A549 (cell line): ENCODE measurements at regions not wholly inside any gene's neighbourhood (a gene's known extent, or its start where the extent isn't known, plus 50 kb on each side); places are given as distances from the start of the nearest gene placed in this dataset.

ENCODE experiments used
- ATAC-seq, 2 experiments: fragments of 200-7000 bp in 1 of 2; fragments of >200 bp in 1 of 2; cut with Nextera tagmentation in 1 of 2; cut with Tn5 transposase in 1 of 2; 3 replicates each; pipeline versions ENCODE4 v1.8.0 to v1.9.1; 2018 to 2020; ENCODE audit warnings: mild to moderate bottlenecking in 1 of 2, moderate library complexity in 1 of 2
- CTCF ChIA-PET: fragments of 300-600 bp; sonication (Branson Sonifier 250); formaldehyde crosslinking; extraction: SDS; loops from one replicate; lab custom pipeline; 2021; ENCODE audit warnings: antibody characterized with exemption, inconsistent platforms; lab: Yijun Ruan, JAX
- POLR2A ChIA-PET: fragments of 350-600 bp; formaldehyde crosslinking; extraction: SDS; loops from one replicate; lab custom pipeline; 2021; ENCODE audit warnings: antibody characterized with exemption, inconsistent platforms; lab: Yijun Ruan, JAX
- DNase-seq, 2 experiments: peaks; one replicate each; pipeline versions ENCODE4 v3.0.0 to v3.0.0-alpha.2; 2011 to 2016; ENCODE audit warnings: low read depth in 1 of 2, low spot score in 1 of 2
- FAIRE-seq: peaks from 2 replicates; lab custom pipeline; 2011; peaks lifted over from hg19 to GRCh38; lab: Jason Lieb, UNC
- H3K27ac ChIP-seq, 2 experiments: fragments of >200 bp; sonication (Bioruptor Twin); formaldehyde crosslinking; 3 replicates each; pipeline ENCODE4 v1.5.1; 2016 to 2017
- H3K4me1 ChIP-seq: fragments of >200 bp; sonication (Bioruptor Twin); formaldehyde crosslinking; 3 replicates; pipeline ENCODE4 v1.6.1; 2016
- H3K4me2 ChIP-seq: fragments of >200 bp; sonication (Bioruptor Twin); formaldehyde crosslinking; 3 replicates; pipeline ENCODE4 v1.6.1; 2016
- H3K4me3 ChIP-seq: fragments of >200 bp; sonication (Bioruptor Twin); formaldehyde crosslinking; 3 replicates; pipeline ENCODE4 v1.5.1; 2016
- H3K9me3 ChIP-seq: fragments of >200 bp; sonication (Bioruptor Twin); formaldehyde crosslinking; 3 replicates; pipeline ENCODE4 v1.6.1; 2016
- BCL3 ChIP-seq: fragments of >200 bp; sonication (Bioruptor Twin); formaldehyde crosslinking; IDR thresholded peaks from 3 replicates; pipeline ENCODE4 v1.6.1; 2016
- BHLHE40 ChIP-seq: IDR thresholded peaks from 2 replicates; pipeline ENCODE4 v1.6.1; 2012; ENCODE audit warnings: low read depth, low read length, inconsistent platforms
- CBX2 ChIP-seq: fragments of 200-600 bp; sonication (generic); IDR thresholded peaks from 2 replicates; pipeline ENCODE4 v1.6.1; 2016; ENCODE audit warnings: low read depth, mild to moderate bottlenecking, borderline replicate concordance
- CBX8 ChIP-seq: fragments of 200-600 bp; sonication (generic); IDR thresholded peaks from 2 replicates; pipeline ENCODE4 v1.6.1; 2016
- CHD2 ChIP-seq: fragments of 150-350 bp; IDR thresholded peaks from 2 replicates; pipeline ENCODE4 v1.6.1; 2014; ENCODE audit warnings: low read length; ENCODE audit not compliant: partially characterized antibody
- ELK1 ChIP-seq: fragments of 150-350 bp; IDR thresholded peaks from 2 replicates; pipeline ENCODE4 v1.6.1; 2014; ENCODE audit warnings: low read depth, mild to moderate bottlenecking, low read length
- EP300 ChIP-seq, 2 experiments: fragments of >200 bp; sonication (Bioruptor Twin); formaldehyde crosslinking; IDR thresholded peaks; 2 replicates in 1 of 2; 3 replicates in 1 of 2; pipeline ENCODE4 v1.6.1; 2016 to 2017
- ESRRA ChIP-seq: fragments of 150-350 bp; IDR thresholded peaks from 2 replicates; pipeline ENCODE4 v1.6.1; 2014; ENCODE audit warnings: mild to moderate bottlenecking, low read length, borderline replicate concordance
- FOSB ChIP-seq: fragments of 250-450 bp; sonication (Bioruptor Pico); IDR thresholded peaks from 2 replicates; pipeline ENCODE4 v1.5.0; 2020; ENCODE audit warnings: mild to moderate bottlenecking, moderate library complexity
- GATA3 ChIP-seq: IDR thresholded peaks from 2 replicates; pipeline ENCODE4 v1.6.1; 2012; ENCODE audit warnings: borderline replicate concordance
- HOXB5 ChIP-seq: fragments of 250-450 bp; sonication (Bioruptor Pico); IDR thresholded peaks from 2 replicates; pipeline ENCODE4 v1.5.0; 2020; ENCODE audit warnings: mild to moderate bottlenecking, moderate library complexity
- JUNB ChIP-seq: fragments of >200 bp; sonication (Bioruptor Twin); formaldehyde crosslinking; IDR thresholded peaks from 2 replicates; pipeline ENCODE4 v1.6.1; 2016
- KDM5A ChIP-seq: fragments of 200-600 bp; sonication (generic); IDR thresholded peaks from 2 replicates; pipeline ENCODE4 v1.6.1; 2016; ENCODE audit warnings: antibody characterized with exemption, mild to moderate bottlenecking
- MYC ChIP-seq: IDR thresholded peaks from 2 replicates; pipeline ENCODE4 v1.6.1; 2012; ENCODE audit warnings: mild to moderate bottlenecking, inconsistent platforms, low read length, improper control_type of control experiment, borderline replicate concordance
- PBX3 ChIP-seq: IDR thresholded peaks from 2 replicates; pipeline ENCODE4 v1.6.1; 2012
- PHF8 ChIP-seq: fragments of 200-600 bp; sonication (generic); IDR thresholded peaks from 2 replicates; pipeline ENCODE4 v1.6.1; 2016; ENCODE audit warnings: low read depth, mild to moderate bottlenecking, antibody characterized with exemption, moderate library complexity, borderline replicate concordance
- POLR2A ChIP-seq: IDR thresholded peaks from 2 replicates; pipeline ENCODE4 v1.6.1; 2012; ENCODE audit warnings: mild to moderate bottlenecking, low read length
- REST ChIP-seq: fragments of 200-600 bp; sonication (generic); IDR thresholded peaks from 2 replicates; pipeline ENCODE4 v1.6.1; 2016; ENCODE audit warnings: antibody characterized with exemption, mild to moderate bottlenecking, moderate library complexity
- RNF2 ChIP-seq: fragments of 200-600 bp; sonication (generic); IDR thresholded peaks from 2 replicates; pipeline ENCODE4 v1.6.1; 2016; ENCODE audit warnings: low read depth, mild to moderate bottlenecking, antibody characterized with exemption, moderate library complexity, borderline replicate concordance
- TFCP2L1 ChIP-seq: fragments of 250-450 bp; sonication (Bioruptor Pico); IDR thresholded peaks from 2 replicates; pipeline ENCODE4 v1.5.0; 2021; ENCODE audit warnings: mild to moderate bottlenecking
- ZNF302 ChIP-seq: fragments of 250-450 bp; sonication (Bioruptor Pico); IDR thresholded peaks from 2 replicates; pipeline ENCODE4 v1.9.0; 2021; ENCODE audit warnings: inconsistent platforms, mild to moderate bottlenecking, moderate library complexity
- ZSCAN20 ChIP-seq: fragments of 250-450 bp; sonication (Bioruptor Pico); IDR thresholded peaks from 2 replicates; pipeline ENCODE4 v1.8.0; 2022; ENCODE audit warnings: mild to moderate bottlenecking, moderate library complexity
- WGBS: methylation state at CpG from one replicate; pipeline ENCODE4 v1.1.6; 2017; ENCODE audit errors: missing lambda C conversion rate; 5-methylcytosine and 5-hydroxymethylcytosine counted together

- DNase-seq (no peak), FAIRE-seq (no peak), ATAC-seq (no peak)
- H3K27ac ChIP-seq, result no peak overlapping the region
- no peaks in the 10 kb centered on the region for H3K9me3 ChIP-seq
- WGBS, result 76% methylated on average over 5 of the region's 6 CpGs
- no peak overlapping the region for H3K4me2 ChIP-seq
- no peaks in the 10 kb centered on the region for H3K4me1 ChIP-seq
- no peak overlapping the region for H3K4me3 ChIP-seq
- TF ChIP-seq RNF2, result no peak
- no peak for TF ChIP-seq GATA3
- no peak for TF ChIP-seq REST
- TF ChIP-seq TFCP2L1 (CRISPR knock-in tag), result no peak
- TF ChIP-seq ELK1, result no peak
- no peak for TF ChIP-seq PBX3
- TF ChIP-seq MYC, result no peak
- no peak for TF ChIP-seq ESRRA
- TF ChIP-seq CBX8, result no peak
- no peak for TF ChIP-seq JUNB
- TF ChIP-seq CBX2, result no peak
- TF ChIP-seq EP300 (IDR thresholded peaks at IDR 0.05), result no peak
- no peak for TF ChIP-seq ZSCAN20 (CRISPR knock-in tag)
- no peak for TF ChIP-seq BCL3
- TF ChIP-seq POLR2A, result no peak
- ChIA-PET POLR2A (no interaction called here), CTCF (interaction anchor here (1.1 kb wide), 1 partner anchor 15 kb away, joined by 3 read pairs; no protein-coding TSS in a partner anchor)
Observed at GRCh38 chr2:224202281-224202865, 163.3 kb upstream of the SERPINE2 start.

- FAIRE-seq, result no peak
- no peak overlapping the region for H3K27ac ChIP-seq
- no peak overlapping the region for H3K4me3 ChIP-seq
- peaks cover 2% of the 10 kb centered on the region; the same call in 1 of the 3 replicates for H3K9me3 ChIP-seq
- WGBS, result 73% methylated on average over 5 of the region's 5 CpGs
- TF ChIP-seq FOSB (no peak), ZNF302 (no peak), HOXB5 (no peak), CBX2 (no peak), BCL3 (no peak), CHD2 (no peak), ZSCAN20 (CRISPR knock-in tag) (no peak), KDM5A (no peak), BHLHE40 (no peak), PHF8 (no peak), ELK1 (no peak), ESRRA (no peak)
- H3K4me2 ChIP-seq, result no peak overlapping the region
- peaks cover 7% of the 10 kb centered on the region; the same call in 2 of the 3 replicates for H3K4me1 ChIP-seq
- ATAC-seq, result no peak
- ChIA-PET POLR2A (no interaction called here), CTCF (interaction anchor here (1.0 kb wide), 1 partner anchor 228 kb away, joined by 3 read pairs; no protein-coding TSS in a partner anchor)
- DNase-seq, result no peak
Observed at GRCh38 chr2:224198436-224198835, 159.3 kb upstream of the SERPINE2 start.
